ENCODE measurements at regions not wholly inside any gene's neighbourhood (a gene's known extent, or its start where the extent isn't known, plus 50 kb on each side); places are given as distances from the start of the nearest gene placed in this dataset.

DNA sequence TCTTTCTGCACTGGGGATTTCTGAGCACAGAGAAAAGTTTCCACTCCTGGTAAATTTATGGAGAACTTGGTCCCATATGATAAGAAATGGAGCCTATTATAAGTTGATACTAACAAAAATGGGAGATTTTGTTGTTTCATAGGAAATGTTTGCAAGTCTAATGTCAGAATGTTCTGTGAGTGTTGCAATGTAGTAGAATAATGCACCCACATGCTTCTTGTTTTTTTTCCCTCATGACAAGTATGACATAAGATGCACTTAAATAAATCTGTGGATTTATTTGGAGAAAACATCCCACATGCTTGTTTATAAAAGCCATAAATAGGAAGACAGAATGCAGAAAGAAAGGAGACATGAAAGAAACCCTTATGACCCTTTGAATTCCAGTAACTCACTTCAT is 50.8 kb upstream of the KCNJ6 start:
- intact Hi-C loops (cut with DNase I) = no loop called here
- DNase-seq = no peak

GRCh38 chr21:37968744-37969143 is 52.5 kb upstream of the KCNJ6 start:
- intact Hi-C loops (cut with DNase I) = no loop called here
- DNase-seq = no peak

GRCh38 chr21:37970548-37970947 is 54.3 kb upstream of the KCNJ6 start:
- intact Hi-C loops (cut with DNase I) = no loop called here
- DNase-seq = no peak

DNA sequence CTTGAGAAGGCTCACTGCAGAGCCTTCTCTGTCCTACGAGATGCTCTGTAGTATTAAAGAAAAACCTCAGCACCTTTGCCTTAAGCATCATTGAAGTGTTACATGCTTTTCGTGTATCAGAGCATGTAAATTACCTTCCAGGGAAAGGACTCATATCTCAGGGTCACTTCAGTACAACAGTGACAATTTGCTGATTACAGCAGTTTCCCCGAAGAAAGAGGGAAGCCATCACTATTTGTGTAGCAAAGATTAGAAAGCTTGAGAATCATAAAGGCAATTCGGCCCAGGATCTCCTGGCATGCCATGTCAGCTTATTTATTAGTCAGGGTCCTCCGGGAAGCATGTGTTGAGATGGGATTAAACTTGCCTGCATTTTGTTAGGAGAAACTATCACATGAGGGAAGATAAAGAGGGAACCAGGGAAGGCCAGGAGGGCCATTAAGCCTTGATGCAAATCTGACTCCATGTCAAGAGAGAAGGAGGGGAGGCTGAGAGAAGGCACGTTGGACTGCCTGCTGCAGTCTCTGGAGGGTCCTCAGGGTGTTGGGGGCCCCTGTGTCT is 55.2 kb upstream of the KCNJ6 start:
- intact Hi-C loops (cut with DNase I) = no loop called here
- DNase-seq = no peak

- intact Hi-C loops (cut with DNase I) = no loop called here
Observed at GRCh38 chr21:37974081-37974480, 57.8 kb upstream of the KCNJ6 start.

GRCh38 chr21:37982496-37983318 is 66.5 kb upstream of the KCNJ6 start:
- intact Hi-C loops (cut with DNase I) = no loop called here
- no peak for DNase-seq

More at GRCh38 chr21:37974081-37974480, 57.8 kb upstream of the KCNJ6 start:
- no peak for DNase-seq

DNA sequence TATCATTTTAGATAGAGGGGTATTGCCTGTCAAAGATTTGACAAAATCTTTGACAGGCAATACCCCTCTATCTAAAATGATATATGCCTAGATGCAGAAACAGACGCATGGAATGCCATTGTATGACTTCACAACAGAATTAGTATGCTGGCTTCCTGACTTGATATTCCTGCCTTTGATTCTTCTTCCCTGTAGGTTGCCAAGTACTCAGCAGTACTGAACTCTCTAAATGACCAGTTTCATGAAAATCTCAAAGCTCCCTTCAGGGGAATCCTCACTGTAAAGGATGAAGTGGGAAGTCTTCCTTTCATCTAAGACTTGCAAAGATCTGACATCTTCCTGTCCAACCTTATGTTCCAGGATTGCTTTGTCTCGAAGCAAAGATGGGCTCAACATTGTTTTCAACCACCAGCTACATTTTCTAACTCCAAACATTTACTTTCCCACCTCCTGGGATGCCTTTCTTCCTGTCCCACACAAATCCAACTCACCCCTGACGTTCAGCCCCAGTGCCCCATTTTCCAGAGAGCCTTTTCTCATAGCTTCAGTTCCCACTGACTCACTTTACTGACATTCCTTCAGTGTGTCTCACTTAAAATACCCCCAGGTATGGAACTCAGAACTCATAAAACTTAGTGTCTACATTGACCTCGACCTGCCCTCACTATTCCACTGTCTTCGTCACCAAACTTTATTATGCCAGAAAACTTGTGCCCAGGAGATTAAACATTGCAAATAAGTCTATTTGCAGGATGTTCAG is 67.3 kb upstream of the KCNJ6 start:
- DNase-seq = no peak
- intact Hi-C loops (cut with DNase I) = no loop called here

- DNase-seq = no peak
- intact Hi-C loops (cut with DNase I) = no loop called here
Observed at GRCh38 chr21:37984416-37984815, 68.2 kb upstream of the KCNJ6 start.

GRCh38 chr21:37986000-37986399 is 69.7 kb upstream of the KCNJ6 start:
- no peak for DNase-seq
- intact Hi-C loops (cut with DNase I) = no loop called here

DNA sequence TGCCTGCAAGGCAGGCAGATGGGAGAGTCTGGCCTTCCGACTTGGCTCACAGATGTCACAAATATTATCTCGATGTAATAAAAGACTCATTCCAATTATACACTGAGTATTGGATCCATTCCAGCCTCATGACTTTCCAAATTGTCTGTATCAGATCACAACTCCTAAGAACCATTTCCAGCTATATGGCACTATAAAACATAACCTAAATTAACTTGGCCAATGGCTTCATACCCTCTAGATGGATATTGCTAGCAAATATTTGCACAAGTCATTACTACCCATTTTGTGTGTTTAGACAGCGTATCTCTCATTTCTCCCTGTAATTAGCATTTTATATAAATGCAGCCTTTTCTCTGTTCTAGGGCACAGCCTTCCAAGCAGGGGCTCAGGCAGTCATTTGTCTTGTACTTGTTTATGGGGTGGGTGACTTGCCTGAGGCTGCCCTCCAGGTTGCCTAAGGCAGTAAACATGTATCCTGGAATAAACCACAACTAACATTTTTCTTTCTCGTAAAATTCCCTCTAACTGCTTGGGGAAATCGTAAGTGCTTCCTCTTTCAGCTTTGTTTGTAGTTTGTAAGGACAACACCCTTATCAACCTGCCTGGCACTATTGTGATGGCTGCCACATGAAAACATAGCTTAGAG is 70.6 kb upstream of the KCNJ6 start:
- no peak for DNase-seq
- intact Hi-C loops (cut with DNase I) = no loop called here

GRCh38 chr21:37987668-37988067 is 71.4 kb upstream of the KCNJ6 start:
- intact Hi-C loops (cut with DNase I) = no loop called here
- DNase-seq = no peak

DNA sequence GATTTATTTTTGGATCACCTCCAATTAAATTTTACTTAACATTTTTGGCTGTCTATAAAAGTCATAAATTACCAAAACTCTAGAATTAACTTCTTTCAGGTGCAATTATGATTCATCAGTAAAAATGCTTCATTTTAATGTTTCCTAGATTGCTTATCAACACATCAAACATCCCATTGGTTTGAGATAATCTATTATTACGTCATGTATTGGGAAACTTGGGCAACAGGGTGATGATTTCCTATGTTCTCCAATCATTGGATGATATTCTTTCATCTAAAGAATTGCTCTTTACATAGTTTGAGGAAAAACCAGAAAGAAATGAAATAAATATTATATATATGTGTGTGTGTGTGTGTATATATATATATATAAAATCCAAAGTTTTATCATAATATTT is 76.8 kb upstream of the KCNJ6 start:
- intact Hi-C loops (cut with DNase I) = no loop called here
- DNase-seq = no peak

- no peak for DNase-seq
- intact Hi-C loops (cut with DNase I) = no loop called here
Observed at GRCh38 chr21:37994211-37994610, 78.0 kb upstream of the KCNJ6 start.

DNA sequence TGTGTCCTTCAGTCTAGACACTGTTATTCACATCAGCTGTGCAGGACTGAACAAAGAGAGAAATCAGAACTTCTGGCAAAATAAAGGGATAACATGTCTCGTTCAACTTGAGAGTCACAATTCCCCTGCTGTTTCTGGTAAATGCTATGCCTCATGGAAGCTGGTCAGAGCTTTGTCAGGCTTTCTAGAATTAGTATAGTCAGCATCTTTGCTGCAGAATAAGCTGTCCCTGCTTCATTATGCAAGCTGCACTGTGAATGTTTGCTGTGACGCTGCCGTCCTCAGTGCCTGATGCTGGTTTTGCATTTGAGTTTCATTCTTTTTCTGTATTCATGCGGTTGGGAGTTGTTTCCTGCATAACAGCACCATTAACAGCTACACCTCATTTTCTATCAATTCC is 96.4 kb upstream of the KCNJ6 start:
- DNase-seq = no peak
- intact Hi-C loops (cut with DNase I) = no loop called here

DNA sequence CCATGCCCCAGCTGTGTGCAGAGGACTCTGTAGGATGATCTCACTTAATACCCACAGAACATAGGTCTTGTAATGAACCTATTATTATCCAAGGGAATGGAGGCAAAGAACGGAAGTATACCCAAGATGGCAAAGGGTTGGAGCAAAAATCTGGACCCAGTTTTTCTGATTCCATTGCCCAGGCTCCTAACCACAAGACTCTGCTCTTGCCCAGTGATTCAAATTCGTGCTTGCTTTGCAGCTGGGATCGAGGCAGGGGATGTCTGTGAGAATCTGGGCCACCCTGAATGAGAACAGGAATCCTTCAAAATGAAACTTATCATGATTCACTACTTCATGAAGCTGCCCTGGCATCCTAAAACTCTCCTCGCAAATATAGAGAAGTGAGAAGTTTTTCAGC is 97.5 kb upstream of the KCNJ6 start:
- no peak for DNase-seq
- intact Hi-C loops (cut with DNase I) = no loop called here

GRCh38 chr21:38014298-38014697 is 98.0 kb upstream of the KCNJ6 start:
- intact Hi-C loops (cut with DNase I) = no loop called here
- no peak for DNase-seq

DNA sequence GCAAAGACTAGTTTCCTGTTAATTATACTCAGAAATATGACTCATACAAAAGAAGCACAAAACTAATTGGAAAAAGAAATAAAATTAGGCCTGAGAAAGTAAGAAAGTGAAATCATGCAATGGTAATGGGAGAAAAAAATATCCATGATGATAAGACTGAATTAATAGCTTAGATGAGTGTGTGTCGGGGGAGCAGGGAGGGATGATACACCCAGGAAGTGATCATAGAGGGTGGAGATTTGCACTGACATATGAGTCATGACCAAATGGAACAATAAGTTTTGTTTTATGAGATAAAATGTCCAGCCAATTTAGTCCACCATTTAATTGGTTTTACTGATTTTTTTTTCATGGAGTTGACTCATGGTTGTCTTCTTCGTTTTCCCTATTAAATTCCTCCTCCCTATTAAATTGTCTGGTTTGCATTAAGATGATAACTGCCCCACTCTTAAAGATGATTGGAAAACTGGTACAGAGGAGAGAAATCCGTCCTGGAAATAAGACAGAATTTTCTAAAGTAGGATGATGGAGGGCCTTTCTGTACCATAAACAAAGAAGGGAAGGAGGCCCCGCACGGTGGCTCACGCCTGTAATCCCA is 111.7 kb upstream of the KCNJ6 start:
- DNase-seq = no peak
- intact Hi-C loops (cut with DNase I) = no loop called here

- intact Hi-C loops (cut with DNase I) = no loop called here
- no peak for DNase-seq
Observed at GRCh38 chr21:38032082-38032801, 116.0 kb upstream of the KCNJ6 start.

DNA sequence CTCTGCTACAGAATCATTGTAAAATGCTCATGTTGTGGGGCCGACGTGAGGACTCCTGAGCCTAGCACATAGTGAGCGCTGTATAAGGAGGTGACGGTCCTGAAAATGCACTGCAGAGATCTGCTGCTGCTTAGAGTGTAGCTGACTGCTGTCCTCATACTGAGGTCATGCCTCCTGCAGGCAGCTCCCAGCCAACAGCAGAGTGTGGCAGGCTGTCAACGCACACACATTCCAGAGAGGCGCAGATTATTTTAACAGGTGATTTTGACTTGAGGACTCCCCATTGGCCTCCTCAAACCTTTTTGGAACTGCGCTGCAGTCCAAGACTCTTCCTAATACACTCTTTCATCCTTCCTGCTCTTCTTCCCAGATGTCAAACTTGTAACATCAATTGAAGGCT is 119.8 kb upstream of the KCNJ6 start:
- intact Hi-C loops (cut with DNase I) = no loop called here

More for the DNA sequence above, 119.8 kb upstream of the KCNJ6 start:
- DNase-seq = no peak

All from head of caudate nucleus (tissue), 42 donors.